ENCODE measurements at regions not wholly inside any gene's neighbourhood (a gene's known extent, or its start where the extent isn't known, plus 50 kb on each side); places are given as distances from the start of the nearest gene placed in this dataset.

GRCh38 chr10:3542185-3542611 is 242.8 kb downstream of the KLF6 start:
- no peak for TF ChIP-seq CTCF (IDR thresholded peaks at IDR 0.05; ENCODE audit: insufficient read depth, low read depth, low read length, missing control alignments)
- no peak overlapping the region for H3K4me3 ChIP-seq (ENCODE audit: low read depth, low read length)
- DNase-seq (ENCODE audit: low read depth) = no peak

- no peak for DNase-seq (ENCODE audit: low read depth)
- TF ChIP-seq CTCF (IDR thresholded peaks at IDR 0.05; ENCODE audit: insufficient read depth, low read depth, low read length, missing control alignments) = no peak
Observed at GRCh38 chr10:3539696-3540383, 245.2 kb downstream of the KLF6 start.

DNA sequence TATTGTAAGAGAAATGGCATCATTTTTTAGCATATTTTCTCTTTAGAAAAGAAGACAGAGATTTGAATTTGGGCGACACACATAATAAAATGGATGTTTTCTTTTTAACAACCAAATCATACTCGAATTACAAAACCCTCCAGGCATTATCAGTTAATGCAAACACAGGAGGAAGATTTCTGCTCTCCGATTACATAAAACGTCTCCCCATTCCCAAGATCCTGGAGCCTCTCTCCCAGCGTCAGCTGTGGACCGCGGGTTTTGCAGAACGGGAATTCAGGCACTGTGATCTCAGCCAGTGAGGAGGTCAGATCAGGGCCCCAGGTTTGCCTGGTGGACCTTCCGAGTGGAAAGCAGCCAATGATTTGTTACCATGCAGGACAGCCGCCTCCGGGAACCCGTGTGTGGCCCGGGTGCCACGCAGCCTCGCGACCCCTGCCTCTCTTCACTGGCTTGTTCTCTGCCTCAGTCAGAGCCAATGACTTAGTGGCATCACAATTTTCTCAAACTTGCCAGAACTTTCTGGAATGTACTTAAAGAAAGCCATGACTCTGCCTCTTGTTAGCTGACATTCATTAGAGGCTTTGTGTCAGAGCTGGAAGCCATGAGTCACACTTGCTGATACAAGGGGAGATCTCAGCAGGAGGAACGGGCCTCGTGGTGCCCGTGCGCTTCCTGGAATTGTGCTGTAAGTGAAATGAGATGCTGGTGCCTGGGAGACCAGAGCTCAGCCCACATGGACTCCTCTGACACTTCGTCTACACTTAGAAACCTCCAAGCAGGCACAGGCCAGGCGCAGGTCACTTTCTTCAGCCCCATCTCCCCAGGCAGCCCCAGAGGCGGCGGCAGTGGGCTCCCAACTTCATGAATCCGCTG is 246.1 kb downstream of the KLF6 start:
- no peak for DNase-seq (ENCODE audit: low read depth)
- TF ChIP-seq CTCF (IDR thresholded peaks at IDR 0.05; ENCODE audit: insufficient read depth, low read depth, low read length, missing control alignments) = no peak
- H3K4me3 ChIP-seq (ENCODE audit: low read depth, low read length) = no peak overlapping the region

More at GRCh38 chr10:3539696-3540383, 245.2 kb downstream of the KLF6 start:
- no peak overlapping the region for H3K4me3 ChIP-seq (ENCODE audit: low read depth, low read length)

DNA sequence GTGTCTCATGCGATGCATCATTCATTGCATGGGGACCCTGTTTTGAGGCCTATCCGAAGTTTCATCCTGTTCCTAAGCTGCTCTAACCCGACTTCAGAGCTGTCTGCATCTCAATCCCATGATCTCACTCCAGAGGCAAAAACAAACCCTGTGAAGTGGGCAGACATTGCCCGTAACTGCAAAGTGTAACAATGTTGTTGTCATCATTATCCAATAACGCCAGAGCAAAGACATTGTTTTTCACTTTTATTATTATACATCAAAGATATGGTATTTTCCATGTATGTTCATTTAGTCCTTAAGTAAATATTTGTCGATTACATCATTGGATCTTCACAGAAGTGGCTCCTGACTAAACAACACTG is 246.7 kb downstream of the KLF6 start:
- DNase-seq (ENCODE audit: low read depth) = no peak
- TF ChIP-seq CTCF (IDR thresholded peaks at IDR 0.05; ENCODE audit: insufficient read depth, low read depth, low read length, missing control alignments) = no peak
- H3K4me3 ChIP-seq (ENCODE audit: low read depth, low read length) = no peak overlapping the region

DNA sequence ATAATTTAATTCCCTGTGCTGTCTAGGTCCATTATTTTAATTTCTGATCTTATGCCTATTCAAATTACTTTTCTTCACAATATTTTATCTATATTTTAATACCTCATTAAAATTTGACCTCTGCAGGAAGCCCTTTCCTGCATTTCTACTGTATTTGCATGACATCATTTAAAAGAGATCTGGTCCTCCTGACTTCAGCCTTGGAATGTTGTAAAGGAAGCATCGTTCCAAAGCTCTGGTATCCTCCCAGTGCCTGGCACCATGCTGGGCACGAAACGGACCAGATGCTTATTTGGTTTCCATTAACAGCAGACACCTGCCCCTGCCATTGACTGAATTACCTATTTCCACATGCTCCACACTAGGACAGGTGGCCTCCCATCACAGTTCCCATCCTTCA is 247.5 kb downstream of the KLF6 start:
- no peak for DNase-seq (ENCODE audit: low read depth)
- H3K4me3 ChIP-seq (ENCODE audit: low read depth, low read length) = no peak overlapping the region
- no peak for TF ChIP-seq CTCF (IDR thresholded peaks at IDR 0.05; ENCODE audit: insufficient read depth, low read depth, low read length, missing control alignments)

DNA sequence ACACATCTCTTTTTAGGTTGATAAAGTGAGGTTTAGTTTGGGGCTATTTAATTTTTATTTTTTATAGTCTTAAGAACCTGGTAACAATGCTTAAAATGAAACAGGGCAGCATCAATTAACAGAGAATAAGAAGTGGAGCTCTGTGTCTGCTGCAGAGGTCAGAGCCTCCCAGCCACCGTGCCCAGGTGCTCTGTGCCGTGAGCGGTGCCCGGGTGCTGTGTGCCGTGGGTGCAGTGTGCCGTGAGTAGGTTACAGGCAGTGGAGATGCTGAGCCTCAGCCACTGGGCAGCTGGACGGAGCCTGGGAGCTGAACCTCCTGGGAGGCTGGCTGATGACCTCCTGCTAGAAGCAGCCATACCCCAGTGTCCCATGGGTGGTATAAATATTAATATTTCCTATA is 250.0 kb downstream of the KLF6 start:
- TF ChIP-seq CTCF (IDR thresholded peaks at IDR 0.05; ENCODE audit: insufficient read depth, low read depth, low read length, missing control alignments) = no peak
- H3K4me3 ChIP-seq (ENCODE audit: low read depth, low read length) = no peak overlapping the region
- no peak for DNase-seq (ENCODE audit: low read depth)
